ENCODE measurements at regions not wholly inside any gene's neighbourhood (a gene's known extent, or its start where the extent isn't known, plus 50 kb on each side); places are given as distances from the start of the nearest gene placed in this dataset.

DNA sequence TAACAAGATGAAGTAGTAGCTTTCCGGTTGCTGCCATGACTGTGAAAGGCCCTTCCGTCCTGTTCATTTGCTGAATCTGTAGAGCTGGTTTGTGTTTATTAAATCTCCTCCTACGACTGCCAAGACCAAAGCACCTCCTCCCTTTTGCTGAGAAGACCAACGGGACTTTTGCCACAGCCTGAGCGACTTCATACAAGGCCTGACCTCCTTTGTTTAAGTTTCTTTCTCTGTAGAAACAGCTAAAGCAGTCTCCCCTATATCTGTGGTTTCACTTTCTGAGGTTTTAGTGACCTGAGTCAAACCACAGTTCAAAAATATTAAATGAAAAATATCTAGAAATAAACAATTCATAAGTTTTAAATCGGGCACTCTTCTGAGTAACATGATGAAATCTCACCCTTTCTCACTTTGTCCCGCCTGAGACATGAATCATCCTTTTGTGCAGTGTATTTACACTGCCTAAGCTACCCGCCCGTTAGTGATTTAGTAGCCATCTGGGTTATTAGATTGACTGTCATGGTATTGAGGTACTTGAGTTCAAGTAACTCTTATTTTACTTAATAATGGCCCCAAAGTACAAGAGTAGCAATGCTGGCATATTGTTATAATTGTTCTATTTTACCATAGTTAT lies 119.1 kb upstream of the LRRC4C start:
- H3K4me1 ChIP-seq, result no peaks in the 10 kb centered on the region
- intact Hi-C loops (cut with DNase I; ENCODE audit: low total_unique reads), result no loop called here
- H3K27me3 ChIP-seq, result no peaks in the 10 kb centered on the region
- H3K9me3 ChIP-seq, result no peaks in the 10 kb centered on the region
- H3K36me3 ChIP-seq, result no peaks in the 10 kb centered on the region
- H3K27ac ChIP-seq, result no peak overlapping the region
- no peak overlapping the region for H3K4me3 ChIP-seq
- DNase-seq, result no peak
- no peak for TF ChIP-seq POLR2A (IDR thresholded peaks at IDR 0.05)
- TF ChIP-seq, protein P1, sequence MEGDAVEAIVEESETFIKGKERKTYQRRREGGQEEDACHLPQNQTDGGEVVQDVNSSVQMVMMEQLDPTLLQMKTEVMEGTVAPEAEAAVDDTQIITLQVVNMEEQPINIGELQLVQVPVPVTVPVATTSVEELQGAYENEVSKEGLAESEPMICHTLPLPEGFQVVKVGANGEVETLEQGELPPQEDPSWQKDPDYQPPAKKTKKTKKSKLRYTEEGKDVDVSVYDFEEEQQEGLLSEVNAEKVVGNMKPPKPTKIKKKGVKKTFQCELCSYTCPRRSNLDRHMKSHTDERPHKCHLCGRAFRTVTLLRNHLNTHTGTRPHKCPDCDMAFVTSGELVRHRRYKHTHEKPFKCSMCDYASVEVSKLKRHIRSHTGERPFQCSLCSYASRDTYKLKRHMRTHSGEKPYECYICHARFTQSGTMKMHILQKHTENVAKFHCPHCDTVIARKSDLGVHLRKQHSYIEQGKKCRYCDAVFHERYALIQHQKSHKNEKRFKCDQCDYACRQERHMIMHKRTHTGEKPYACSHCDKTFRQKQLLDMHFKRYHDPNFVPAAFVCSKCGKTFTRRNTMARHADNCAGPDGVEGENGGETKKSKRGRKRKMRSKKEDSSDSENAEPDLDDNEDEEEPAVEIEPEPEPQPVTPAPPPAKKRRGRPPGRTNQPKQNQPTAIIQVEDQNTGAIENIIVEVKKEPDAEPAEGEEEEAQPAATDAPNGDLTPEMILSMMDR (IDR thresholded peaks at IDR 0.05), result no peak

- Histone ChIP-seq H3K36me3 (no peaks in the 10 kb centered on the region), H3K4me1 (no peaks in the 10 kb centered on the region), H3K9me3 (no peaks in the 10 kb centered on the region), H3K27ac (no peak overlapping the region), H3K27me3 (no peaks in the 10 kb centered on the region), H3K4me3 (no peak overlapping the region)
- intact Hi-C loops (cut with DNase I; ENCODE audit: low total_unique reads), result no loop called here
- TF ChIP-seq, protein P1 (IDR thresholded peaks at IDR 0.05), result no peak
- no peak for TF ChIP-seq POLR2A (IDR thresholded peaks at IDR 0.05)
- DNase-seq, result no peak
These were observed 120.1 kb upstream of the LRRC4C start for GRCh38 chr11:41579546-41579945.

- intact Hi-C loops (cut with DNase I; ENCODE audit: low total_unique reads), result no loop called here
- Histone ChIP-seq H3K9me3 (no peaks in the 10 kb centered on the region), H3K4me1 (no peaks in the 10 kb centered on the region), H3K36me3 (no peaks in the 10 kb centered on the region), H3K27ac (no peak overlapping the region), H3K4me3 (no peak overlapping the region), H3K27me3 (no peaks in the 10 kb centered on the region)
- no peak for TF ChIP-seq POLR2A (IDR thresholded peaks at IDR 0.05)
- TF ChIP-seq, protein P1 (IDR thresholded peaks at IDR 0.05), result no peak
- DNase-seq, result no peak
These were observed 150.1 kb upstream of the LRRC4C start for GRCh38 chr11:41609511-41609910.

GRCh38 chr11:41612415-41612814 lies 153.0 kb upstream of the LRRC4C start:
- DNase-seq, result no peak
- TF ChIP-seq, protein P1 (IDR thresholded peaks at IDR 0.05), result no peak
- no peak for TF ChIP-seq POLR2A (IDR thresholded peaks at IDR 0.05)
- H3K36me3 ChIP-seq, result no peaks in the 10 kb centered on the region
- no peaks in the 10 kb centered on the region for H3K4me1 ChIP-seq
- intact Hi-C loops (cut with DNase I; ENCODE audit: low total_unique reads), result no loop called here
- no peaks in the 10 kb centered on the region for H3K27me3 ChIP-seq
- H3K9me3 ChIP-seq, result no peaks in the 10 kb centered on the region
- H3K27ac ChIP-seq, result no peak overlapping the region
- H3K4me3 ChIP-seq, result no peak overlapping the region

GRCh38 chr11:41613326-41613725 lies 153.9 kb upstream of the LRRC4C start:
- no peak for DNase-seq
- no peaks in the 10 kb centered on the region for H3K27me3 ChIP-seq
- H3K4me3 ChIP-seq, result no peak overlapping the region
- no peaks in the 10 kb centered on the region for H3K36me3 ChIP-seq
- no peak overlapping the region for H3K27ac ChIP-seq
- intact Hi-C loops (cut with DNase I; ENCODE audit: low total_unique reads), result no loop called here
- no peaks in the 10 kb centered on the region for H3K4me1 ChIP-seq
- TF ChIP-seq, protein P1 (IDR thresholded peaks at IDR 0.05), result no peak
- no peak for TF ChIP-seq POLR2A (IDR thresholded peaks at IDR 0.05)
- no peaks in the 10 kb centered on the region for H3K9me3 ChIP-seq

Data from uterus (tissue), 3 donors.